ENCODE measurements at regions not wholly inside any gene's neighbourhood (a gene's known extent, or its start where the extent isn't known, plus 50 kb on each side); places are given as distances from the start of the nearest gene placed in this dataset.

- TF ChIP-seq, protein P1, sequence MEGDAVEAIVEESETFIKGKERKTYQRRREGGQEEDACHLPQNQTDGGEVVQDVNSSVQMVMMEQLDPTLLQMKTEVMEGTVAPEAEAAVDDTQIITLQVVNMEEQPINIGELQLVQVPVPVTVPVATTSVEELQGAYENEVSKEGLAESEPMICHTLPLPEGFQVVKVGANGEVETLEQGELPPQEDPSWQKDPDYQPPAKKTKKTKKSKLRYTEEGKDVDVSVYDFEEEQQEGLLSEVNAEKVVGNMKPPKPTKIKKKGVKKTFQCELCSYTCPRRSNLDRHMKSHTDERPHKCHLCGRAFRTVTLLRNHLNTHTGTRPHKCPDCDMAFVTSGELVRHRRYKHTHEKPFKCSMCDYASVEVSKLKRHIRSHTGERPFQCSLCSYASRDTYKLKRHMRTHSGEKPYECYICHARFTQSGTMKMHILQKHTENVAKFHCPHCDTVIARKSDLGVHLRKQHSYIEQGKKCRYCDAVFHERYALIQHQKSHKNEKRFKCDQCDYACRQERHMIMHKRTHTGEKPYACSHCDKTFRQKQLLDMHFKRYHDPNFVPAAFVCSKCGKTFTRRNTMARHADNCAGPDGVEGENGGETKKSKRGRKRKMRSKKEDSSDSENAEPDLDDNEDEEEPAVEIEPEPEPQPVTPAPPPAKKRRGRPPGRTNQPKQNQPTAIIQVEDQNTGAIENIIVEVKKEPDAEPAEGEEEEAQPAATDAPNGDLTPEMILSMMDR (conservative IDR thresholded peaks at IDR 0.05 in 1 of 2, IDR thresholded peaks at IDR 0.05 in 1 of 2; ENCODE audit: low read depth in 1 of 2, low read length in 2 of 2) = no peak
- no peak for TF ChIP-seq EZH2 (IDR thresholded peaks at IDR 0.05; ENCODE audit: low read length, missing control alignments)
Observed at GRCh38 chr13:103803349-103803748, 737.1 kb upstream of the SLC10A2 start.
